CD4-positive, CD25-positive, alpha-beta regulatory T cell (primary cell): ENCODE measurements at regions not wholly inside any gene's neighbourhood (a gene's known extent, or its start where the extent isn't known, plus 50 kb on each side); places are given as distances from the start of the nearest gene placed in this dataset.
"Not testable (repeated sequence)": the region's sequence is repeated elsewhere in the genome, so short reads cannot be mapped to it uniquely, and the experiment has no call there.

Experiments
- ATAC-seq, 2 donors: fragments of 150-1000 bp; cut with Tn5 transposase; one replicate each; pipeline ENCODE4 v1.10.0; 2021; ENCODE audit warnings: low read depth in 2 of 2, moderate number of reproducible peaks in 2 of 2, moderate library complexity in 1 of 2
- DNase-seq, 3 donors: peaks; one replicate each; pipeline versions ENCODE4 v3.0.0 to v3.0.0-alpha.2; 2012 to 2022; ENCODE audit warnings: mixed read lengths in 1 of 3
- H3K27ac ChIP-seq: one replicate; pipeline ENCODE4 v1.7.0; 2013; ENCODE audit warnings: mild to moderate bottlenecking, low read length; ENCODE audit not compliant: insufficient read depth, poor library complexity, severe bottlenecking
- H3K27me3 ChIP-seq: one replicate; pipeline ENCODE4 v1.7.0; 2013; ENCODE audit warnings: low read length; ENCODE audit not compliant: control insufficient read depth, insufficient read depth
- H3K36me3 ChIP-seq: one replicate; pipeline ENCODE4 v1.7.0; 2013; ENCODE audit warnings: mild to moderate bottlenecking, low read length, moderate library complexity; ENCODE audit not compliant: control insufficient read depth, insufficient read depth
- H3K4me1 ChIP-seq: 2 replicates; pipeline ENCODE4 v1.7.0; 2013; ENCODE audit warnings: mild to moderate bottlenecking, low read length; ENCODE audit not compliant: insufficient read depth, control insufficient read depth, poor library complexity, severe bottlenecking
- H3K4me3 ChIP-seq: one replicate; pipeline ENCODE4 v1.7.0; 2013; ENCODE audit warnings: low read depth, mild to moderate bottlenecking, low read length, moderate library complexity
- H3K9me3 ChIP-seq, 2 experiments: 1 replicate in 1 of 2; 2 replicates in 1 of 2; pipeline ENCODE4 v1.7.0; 2013; ENCODE audit warnings: low read length in 2 of 2, mild to moderate bottlenecking in 1 of 2, moderate library complexity in 1 of 2; ENCODE audit not compliant: control insufficient read depth in 2 of 2
- H3K27ac Mint-ChIP-seq, 3 donors: one replicate each; pipeline ENCODE4 v1.8.0; 2020 to 2022; ENCODE audit warnings: mild to moderate bottlenecking in 3 of 3, mixed read lengths in 3 of 3, moderate library complexity in 2 of 3
- H3K27me3 Mint-ChIP-seq: one replicate; pipeline ENCODE4 v1.8.0; 2022; ENCODE audit warnings: mild to moderate bottlenecking, mixed read lengths
- H3K36me3 Mint-ChIP-seq: one replicate; pipeline ENCODE4 v1.8.0; 2020; ENCODE audit warnings: mixed read lengths
- H3K4me1 Mint-ChIP-seq, 4 donors: one replicate each; pipeline ENCODE4 v1.8.0; 2020 to 2022; ENCODE audit warnings: mixed read lengths in 4 of 4, mild to moderate bottlenecking in 1 of 4
- H3K4me3 Mint-ChIP-seq, 4 donors: one replicate each; pipeline ENCODE4 v1.8.0; 2020 to 2022; ENCODE audit warnings: mild to moderate bottlenecking in 4 of 4, mixed read lengths in 4 of 4, moderate library complexity in 3 of 4
- H3K9me3 Mint-ChIP-seq, 7 donors: one replicate each; pipeline ENCODE4 v1.8.0; 2020 to 2022; ENCODE audit warnings: mixed read lengths in 7 of 7, mild to moderate bottlenecking in 3 of 7, moderate library complexity in 2 of 7

GRCh38 chr7:13751766-13752165, 237.7 kb downstream of the ETV1 start:
- no peak for ATAC-seq
- H3K36me3 Mint-ChIP-seq = no peaks in the 10 kb centered on the region
- DNase-seq = no peak
- H3K4me1 ChIP-seq = no peaks in the 10 kb centered on the region
- peaks cover 0 to 4% (median 0%) of the 10 kb centered on the region in 7 donors for H3K9me3 Mint-ChIP-seq
- no peaks in the 10 kb centered on the region for H3K36me3 ChIP-seq
- H3K27ac ChIP-seq = no peak overlapping the region
- H3K27ac Mint-ChIP-seq = no peak overlapping the region
- no peaks in the 10 kb centered on the region for H3K27me3 ChIP-seq
- H3K4me3 Mint-ChIP-seq = no peak overlapping the region
- H3K4me3 ChIP-seq = no peak overlapping the region
- no peaks in the 10 kb centered on the region for H3K4me1 Mint-ChIP-seq
- H3K9me3 ChIP-seq = no peaks in the 10 kb centered on the region
- H3K27me3 Mint-ChIP-seq = no peaks in the 10 kb centered on the region

GRCh38 chr7:13757841-13758240, 231.6 kb downstream of the ETV1 start:
- no peak overlapping the region for H3K4me3 Mint-ChIP-seq
- H3K4me1 Mint-ChIP-seq = no peaks in the 10 kb centered on the region
- no peaks in the 10 kb centered on the region for H3K36me3 ChIP-seq
- DNase-seq (no peak), ATAC-seq (no peak)
- H3K36me3 Mint-ChIP-seq = no peaks in the 10 kb centered on the region
- peaks cover 0 to 7% (median 0%) of the 10 kb centered on the region in 7 donors for H3K9me3 Mint-ChIP-seq
- no peaks in the 10 kb centered on the region for H3K9me3 ChIP-seq
- H3K4me3 ChIP-seq = no peak overlapping the region
- no peak overlapping the region for H3K27ac ChIP-seq
- H3K27ac Mint-ChIP-seq = no peak overlapping the region
- H3K27me3 ChIP-seq = no peaks in the 10 kb centered on the region
- H3K4me1 ChIP-seq = no peaks in the 10 kb centered on the region
- no peaks in the 10 kb centered on the region for H3K27me3 Mint-ChIP-seq

GRCh38 chr7:13765853-13766252, 223.6 kb downstream of the ETV1 start:
- H3K27me3 Mint-ChIP-seq, H3K4me1 Mint-ChIP-seq, H3K27me3 ChIP-seq, ATAC-seq, H3K27ac Mint-ChIP-seq, H3K27ac ChIP-seq, H3K4me3 Mint-ChIP-seq, H3K36me3 ChIP-seq, H3K4me1 ChIP-seq, DNase-seq, H3K36me3 Mint-ChIP-seq, H3K9me3 ChIP-seq, H3K4me3 ChIP-seq, H3K9me3 Mint-ChIP-seq: not testable (repeated sequence)

DNA sequence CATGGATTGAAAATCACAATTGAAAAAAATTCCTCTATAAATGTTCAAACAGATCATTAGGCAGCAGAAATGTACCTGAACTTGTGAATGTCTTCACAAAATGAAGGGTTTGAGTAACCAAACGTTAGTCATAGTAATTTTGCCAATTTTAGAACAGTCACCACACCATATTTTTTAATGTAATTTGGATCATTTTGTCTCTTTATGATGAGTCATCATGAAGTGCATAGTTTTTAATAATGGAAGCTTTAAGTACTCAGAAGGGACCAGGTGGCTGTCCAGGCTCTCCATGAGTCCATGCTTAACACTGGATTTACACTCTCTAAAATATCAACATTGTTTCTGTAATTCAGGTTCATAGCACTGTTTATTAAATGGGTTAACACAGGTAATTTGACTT, 219.2 kb downstream of the ETV1 start:
- H3K4me3 Mint-ChIP-seq = no peak overlapping the region
- no peak for DNase-seq
- ATAC-seq = no peak
- Histone ChIP-seq H3K9me3 (no peaks in the 10 kb centered on the region), H3K27me3 (no peaks in the 10 kb centered on the region), H3K36me3 (no peaks in the 10 kb centered on the region), H3K4me3 (no peak overlapping the region), H3K4me1 (no peaks in the 10 kb centered on the region), H3K27ac (no peak overlapping the region)
- H3K4me1 Mint-ChIP-seq = no peaks in the 10 kb centered on the region
- no peaks in the 10 kb centered on the region for H3K36me3 Mint-ChIP-seq
- no peak overlapping the region for H3K27ac Mint-ChIP-seq
- H3K9me3 Mint-ChIP-seq = peaks cover 0 to 5% (median 1%) of the 10 kb centered on the region in 7 donors
- H3K27me3 Mint-ChIP-seq = no peaks in the 10 kb centered on the region

DNA sequence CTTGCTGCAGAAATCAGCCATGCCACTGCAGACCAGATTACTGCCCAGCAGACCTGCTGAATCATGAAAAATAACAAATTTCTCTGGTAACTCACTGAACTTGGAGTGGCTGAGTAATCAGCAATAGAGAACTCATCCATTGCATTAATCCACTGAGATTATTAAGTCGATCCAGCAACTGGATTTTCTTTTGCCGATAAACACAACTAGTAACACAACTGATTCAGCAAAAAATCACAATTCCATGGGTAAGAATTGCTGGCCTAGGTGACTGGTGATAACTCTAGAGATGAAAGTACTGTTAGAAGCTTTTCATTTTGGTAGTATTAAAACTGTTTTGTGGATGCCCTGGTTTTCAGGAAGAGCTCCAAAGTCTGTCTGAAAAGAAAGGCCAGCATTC, 214.5 kb downstream of the ETV1 start:
- no peak for DNase-seq
- Mint-ChIP-seq H3K27me3 (no peaks in the 10 kb centered on the region), H3K27ac (no peak overlapping the region), H3K9me3 (peaks cover 0 to 9% (median 1%) of the 10 kb centered on the region in 7 donors), H3K36me3 (no peaks in the 10 kb centered on the region), H3K4me3 (no peak overlapping the region), H3K4me1 (no peaks in the 10 kb centered on the region)
- Histone ChIP-seq H3K36me3 (no peaks in the 10 kb centered on the region), H3K27me3 (no peaks in the 10 kb centered on the region), H3K9me3 (no peaks in the 10 kb centered on the region), H3K4me3 (no peak overlapping the region), H3K4me1 (no peaks in the 10 kb centered on the region), H3K27ac (no peak overlapping the region)
- no peak for ATAC-seq

GRCh38 chr7:13777242-13777641, 212.2 kb downstream of the ETV1 start:
- peaks cover 0 to 9% (median 1%) of the 10 kb centered on the region in 7 donors for H3K9me3 Mint-ChIP-seq
- H3K9me3 ChIP-seq = no peaks in the 10 kb centered on the region
- no peaks in the 10 kb centered on the region for H3K36me3 ChIP-seq
- no peaks in the 10 kb centered on the region for H3K4me1 Mint-ChIP-seq
- H3K4me1 ChIP-seq = no peaks in the 10 kb centered on the region
- no peaks in the 10 kb centered on the region for H3K27me3 Mint-ChIP-seq
- no peak overlapping the region for H3K27ac Mint-ChIP-seq
- no peak overlapping the region for H3K4me3 ChIP-seq
- DNase-seq = no peak
- no peaks in the 10 kb centered on the region for H3K36me3 Mint-ChIP-seq
- H3K4me3 Mint-ChIP-seq = no peak overlapping the region
- H3K27me3 ChIP-seq = no peaks in the 10 kb centered on the region
- no peak for ATAC-seq
- H3K27ac ChIP-seq = no peak overlapping the region

- no peaks in the 10 kb centered on the region for H3K27me3 Mint-ChIP-seq
- H3K4me1 ChIP-seq = no peaks in the 10 kb centered on the region
- no peak overlapping the region for H3K4me3 ChIP-seq
- ATAC-seq (no peak), DNase-seq (no peak)
- no peak overlapping the region for H3K4me3 Mint-ChIP-seq
- H3K36me3 ChIP-seq = no peaks in the 10 kb centered on the region
- no peaks in the 10 kb centered on the region for H3K27me3 ChIP-seq
- H3K4me1 Mint-ChIP-seq = no peaks in the 10 kb centered on the region
- H3K9me3 ChIP-seq = no peaks in the 10 kb centered on the region
- no peaks in the 10 kb centered on the region for H3K36me3 Mint-ChIP-seq
- H3K9me3 Mint-ChIP-seq = peaks cover 0 to 9% (median 1%) of the 10 kb centered on the region in 7 donors
- H3K27ac ChIP-seq = no peak overlapping the region
- no peak overlapping the region for H3K27ac Mint-ChIP-seq
Observed at GRCh38 chr7:13778967-13779366, 210.5 kb downstream of the ETV1 start.

- Histone ChIP-seq H3K9me3 (no peaks in the 10 kb centered on the region), H3K4me3 (no peak overlapping the region), H3K4me1 (no peaks in the 10 kb centered on the region), H3K27ac (no peak overlapping the region), H3K36me3 (no peaks in the 10 kb centered on the region), H3K27me3 (no peaks in the 10 kb centered on the region)
- ATAC-seq (no peak), DNase-seq (no peak)
- H3K9me3 Mint-ChIP-seq = peaks cover 0 to 5% (median 0%) of the 10 kb centered on the region in 7 donors
- no peak overlapping the region for H3K27ac Mint-ChIP-seq
- H3K4me3 Mint-ChIP-seq = no peak overlapping the region
- H3K27me3 Mint-ChIP-seq = no peaks in the 10 kb centered on the region
- no peaks in the 10 kb centered on the region for H3K4me1 Mint-ChIP-seq
- no peaks in the 10 kb centered on the region for H3K36me3 Mint-ChIP-seq
Observed at GRCh38 chr7:13790611-13791010, 198.9 kb downstream of the ETV1 start.
